ENCODE measurements at regions not wholly inside any gene's neighbourhood (a gene's known extent, or its start where the extent isn't known, plus 50 kb on each side); places are given as distances from the start of the nearest gene placed in this dataset.
"Not testable (repeated sequence)": the region's sequence is repeated elsewhere in the genome, so short reads cannot be mapped to it uniquely, and the experiment has no call there.

- no peak for DNase-seq
Observed at GRCh38 chr7:156545979-156546378, 94.6 kb upstream of the RNF32 start.

DNA sequence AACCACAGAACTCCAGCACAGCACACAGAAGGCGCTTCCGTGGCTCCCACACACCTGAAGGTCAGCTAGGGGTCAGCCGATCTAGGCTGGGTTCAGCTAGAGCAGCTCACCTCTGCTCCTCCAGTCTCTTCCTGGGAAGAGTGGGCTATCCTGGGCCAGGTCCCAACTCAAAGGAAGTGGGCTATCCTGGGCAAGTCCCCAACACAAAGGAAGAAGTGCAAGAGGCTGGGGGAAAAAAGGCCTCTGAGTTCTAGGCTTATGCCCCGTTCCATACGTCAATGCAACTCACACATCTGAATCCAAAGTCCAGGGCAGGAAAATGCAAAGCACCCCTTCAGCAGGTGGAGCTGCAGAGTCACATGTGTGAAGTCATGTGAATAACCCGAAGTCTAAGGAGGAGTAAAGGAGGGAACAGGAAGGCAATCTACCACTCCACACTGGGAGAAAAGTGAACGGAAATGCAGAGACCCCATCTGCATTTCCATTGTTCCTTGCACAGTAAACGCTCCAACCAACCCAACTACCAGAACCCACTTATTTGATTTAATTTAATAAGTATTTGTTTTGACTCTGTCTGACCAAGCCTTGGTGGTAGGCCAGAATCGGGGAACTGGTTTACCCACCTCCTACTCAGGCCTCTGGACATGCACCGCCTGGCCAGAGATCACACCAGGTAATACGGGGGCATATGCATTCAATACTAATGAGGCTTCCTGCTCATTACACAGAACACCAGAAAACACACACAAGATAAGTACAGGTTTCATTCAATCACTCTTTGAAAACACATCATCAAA is 95.5 kb upstream of the RNF32 start:
- no peak for DNase-seq

DNA sequence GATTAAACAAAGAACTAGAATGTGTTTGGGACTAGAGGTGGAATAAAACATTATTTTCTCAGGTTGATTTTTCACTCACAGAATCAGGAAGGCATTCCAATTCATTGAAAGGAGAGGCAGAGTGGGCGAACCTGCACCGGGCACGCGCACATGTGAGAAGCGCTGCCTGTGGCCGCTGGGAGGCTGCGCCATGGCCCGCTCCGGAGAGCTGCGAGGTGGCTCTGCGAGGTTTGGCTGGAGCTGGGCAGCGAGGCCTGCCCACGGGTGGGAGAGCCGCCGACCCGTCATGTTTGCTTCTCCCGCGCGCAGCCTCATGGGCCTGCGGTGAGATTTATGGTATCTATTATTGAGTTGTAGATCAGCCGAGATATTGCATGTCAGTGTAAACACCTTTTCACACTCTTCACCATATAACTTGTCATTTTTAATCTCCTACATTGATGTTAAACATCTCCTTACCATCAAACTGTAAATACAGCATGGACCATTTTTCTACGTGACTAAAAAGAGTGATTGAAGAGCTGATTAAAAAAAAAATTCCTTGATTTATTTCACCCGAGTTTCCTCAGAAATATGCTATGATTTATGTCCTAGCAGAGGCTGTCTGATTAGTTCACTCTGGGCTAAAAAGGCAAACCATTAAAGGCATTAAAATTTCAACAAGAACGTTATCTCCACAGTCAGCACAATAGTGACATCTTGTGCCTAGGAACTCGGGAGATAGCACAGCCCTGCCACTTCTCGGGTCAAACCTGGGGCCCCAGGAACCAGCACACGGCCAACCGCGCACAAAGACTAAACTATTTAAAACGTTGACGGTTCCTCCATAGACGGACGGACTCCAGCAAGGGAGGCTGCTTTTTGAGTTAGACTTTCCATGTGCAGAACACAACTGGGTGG is 96.6 kb upstream of the RNF32 start:
- DNase-seq = no peak

- no peak for DNase-seq
Observed at GRCh38 chr7:156540619-156541165, 99.9 kb upstream of the RNF32 start.

DNA sequence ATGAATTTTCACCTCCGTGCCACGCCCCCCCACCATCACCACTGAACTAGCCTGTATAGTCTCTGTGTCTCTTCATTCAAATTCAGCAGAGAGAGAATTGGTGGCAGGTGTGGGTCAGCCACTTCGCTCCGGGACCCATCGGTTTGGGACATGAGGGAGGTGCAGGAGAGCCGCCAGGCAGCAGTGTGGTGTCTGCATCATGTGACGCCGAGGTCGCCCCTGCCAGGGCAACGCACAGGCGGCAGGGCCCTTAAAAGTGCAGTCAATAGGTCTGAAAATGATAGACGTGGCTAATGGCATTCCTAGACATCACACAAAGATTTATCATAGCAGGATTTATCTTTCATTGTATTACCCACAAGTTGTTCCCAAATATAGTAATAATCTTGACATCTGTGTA is 100.6 kb upstream of the RNF32 start:
- DNase-seq = no peak

- DNase-seq = no peak
Observed at GRCh38 chr7:156537006-156537405, 103.6 kb upstream of the RNF32 start.

DNA sequence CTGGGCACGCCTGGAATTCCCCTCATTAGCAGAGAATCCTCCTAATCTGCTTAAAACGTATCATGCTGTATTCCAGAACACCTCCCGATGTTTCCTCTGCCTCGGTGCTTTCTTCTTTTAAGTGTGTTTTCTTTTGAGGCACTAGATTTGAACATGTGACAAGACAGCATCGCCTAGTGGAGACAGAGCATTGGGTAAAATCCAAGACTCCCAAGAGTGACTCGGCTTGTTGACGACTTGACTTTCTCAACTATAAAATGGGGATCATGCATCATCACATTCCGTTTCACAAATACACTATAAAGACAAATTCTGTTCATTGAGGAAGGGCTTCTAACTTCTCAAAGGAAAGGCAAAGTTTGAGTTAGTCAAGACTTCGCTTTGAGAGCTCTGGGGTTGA is 105.6 kb upstream of the RNF32 start:
- peak; percentile 22 for DNase-seq

GRCh38 chr7:156533964-156534363 is 106.6 kb upstream of the RNF32 start:
- DNase-seq = no peak

GRCh38 chr7:156533420-156533819 is 107.2 kb upstream of the RNF32 start:
- DNase-seq = no peak

GRCh38 chr7:156532016-156532602 is 108.5 kb upstream of the RNF32 start:
- DNase-seq = no peak

DNA sequence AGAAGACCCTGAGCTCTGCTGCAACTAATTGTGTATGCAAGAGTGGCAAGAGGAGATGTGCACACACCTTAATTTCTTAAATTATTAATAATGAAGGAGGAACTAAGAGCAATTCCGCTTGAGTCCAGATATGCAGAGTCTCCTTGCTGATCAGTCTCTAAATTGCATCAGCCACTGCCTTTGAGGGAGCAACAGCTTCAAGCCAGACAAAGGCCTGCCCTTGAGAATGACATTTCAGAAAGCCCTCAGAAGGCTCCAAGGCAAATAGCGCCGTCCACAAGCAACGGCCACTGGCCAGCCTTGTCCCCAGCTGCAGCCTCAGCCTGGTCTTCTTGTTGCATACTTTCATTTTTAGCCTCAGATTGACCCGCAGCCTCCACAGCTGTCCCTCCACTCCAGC is 110.6 kb upstream of the RNF32 start:
- DNase-seq = no peak

DNA sequence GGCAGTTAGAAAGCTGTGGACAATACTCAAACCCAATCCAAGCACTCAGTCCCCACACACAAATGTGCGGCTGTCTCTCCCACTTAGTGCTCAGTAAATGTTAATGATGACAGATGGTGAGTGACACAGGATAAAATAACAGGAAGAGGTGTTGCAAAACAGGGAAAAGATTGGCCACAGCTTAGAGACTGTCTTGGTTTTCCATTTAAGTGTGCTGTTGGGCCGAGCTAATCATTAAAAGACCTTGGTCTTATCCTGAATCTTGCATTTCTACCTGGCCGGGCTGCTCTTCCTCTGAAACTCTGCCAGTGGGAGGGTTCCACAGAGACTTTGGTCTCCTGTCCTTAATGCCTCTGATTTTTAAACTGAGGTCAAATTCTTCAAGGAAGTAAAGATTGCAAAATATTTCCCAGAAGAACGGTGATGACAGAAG is 113.1 kb upstream of the RNF32 start:
- no peak for DNase-seq

GRCh38 chr7:156524818-156525597 is 115.6 kb upstream of the RNF32 start:
- DNase-seq = no peak

DNA sequence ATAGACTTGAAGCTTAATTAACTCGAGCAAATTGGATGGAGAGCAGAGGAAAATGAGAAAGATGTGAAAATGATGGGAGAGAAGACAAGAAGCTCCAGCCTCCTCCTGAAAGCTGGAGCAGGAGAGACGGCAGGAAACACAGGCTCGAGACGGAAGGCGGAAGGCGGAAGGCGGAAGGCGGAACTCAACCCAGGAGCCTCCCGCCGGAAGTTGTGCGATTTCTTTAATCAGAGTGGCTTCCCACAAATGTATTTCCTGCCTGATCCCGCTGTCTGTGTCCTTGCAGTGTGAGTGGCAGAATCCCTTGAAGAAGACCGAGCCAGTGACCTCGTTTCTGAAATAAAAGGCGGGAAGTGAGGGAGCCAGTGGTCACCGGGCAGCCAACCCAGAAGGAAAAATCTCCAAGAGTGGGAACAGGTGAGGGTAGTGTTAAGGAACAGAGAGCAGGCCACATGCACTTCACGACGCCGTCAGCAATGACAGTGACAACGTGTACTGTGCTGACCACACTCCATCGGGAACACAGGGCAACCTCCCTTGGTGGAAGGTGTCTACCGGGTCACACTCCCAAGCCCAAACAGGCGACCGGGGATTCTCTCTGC is 117.0 kb upstream of the RNF32 start:
- DNase-seq = no peak

- no peak for DNase-seq
Observed at GRCh38 chr7:156522801-156523200, 117.8 kb upstream of the RNF32 start.

DNA sequence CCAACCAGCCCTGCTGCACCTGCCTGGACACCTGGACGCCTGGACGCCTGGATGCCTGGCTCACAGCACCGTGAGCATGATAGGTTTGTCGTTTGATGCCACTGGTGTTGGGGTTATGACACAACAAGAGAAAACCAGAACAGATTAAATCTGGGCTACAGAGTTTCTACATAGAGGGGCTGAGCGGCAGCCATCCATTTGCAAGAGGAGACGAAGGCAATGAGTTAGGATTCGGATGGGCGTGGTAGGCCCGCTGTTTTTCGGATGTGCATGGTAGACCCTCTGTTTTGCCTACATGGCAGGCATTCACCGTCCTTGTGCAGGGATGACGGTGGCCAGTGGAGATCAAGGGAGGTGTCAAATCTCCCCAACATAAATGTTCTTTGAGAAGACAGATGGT is 121.5 kb upstream of the RNF32 start:
- no peak for DNase-seq

- DNase-seq = no peak
Observed at GRCh38 chr7:156518466-156518865, 122.1 kb upstream of the RNF32 start.

GRCh38 chr7:156517858-156518257 is 122.7 kb upstream of the RNF32 start:
- not testable (repeated sequence) for DNase-seq

- DNase-seq = no peak
Observed at GRCh38 chr7:156516791-156517378, 123.7 kb upstream of the RNF32 start.

GRCh38 chr7:156515911-156516790 is 124.4 kb upstream of the RNF32 start:
- DNase-seq = no peak

- no peak for DNase-seq
Observed at GRCh38 chr7:156514851-156515250, 125.7 kb upstream of the RNF32 start.
